Heart right ventricle (tissue), 16 donors: ENCODE measurements at regions not wholly inside any gene's neighbourhood (a gene's known extent, or its start where the extent isn't known, plus 50 kb on each side); places are given as distances from the start of the nearest gene placed in this dataset.

Experiments used
- ATAC-seq, 8 donors: fragments of 200-7000 bp; cut with Tn5 transposase; one replicate each; pipeline ENCODE4 v1.9.1; 2020; ENCODE audit warnings: mild to moderate bottlenecking in 8 of 8, moderate library complexity in 8 of 8, moderate number of reproducible peaks in 1 of 8
- DNase-seq, 2 donors: peaks; one replicate each; pipeline ENCODE4 v3.0.0-alpha.2; 2020
- H3K27ac ChIP-seq, 10 donors: fragments of 200-600 bp; sonication (generic) in 2 of 10; one replicate each; pipeline versions ENCODE4 v1.5.0 to v1.8.0; 2020 to 2022; ENCODE audit warnings: mild to moderate bottlenecking in 3 of 10
- H3K27me3 ChIP-seq, 7 donors: fragments of 200-600 bp; one replicate each; pipeline ENCODE4 v1.8.0; 2021 to 2022; ENCODE audit warnings: mild to moderate bottlenecking in 2 of 7
- H3K36me3 ChIP-seq, 9 donors: fragments of 200-600 bp; sonication (generic) in 1 of 9; one replicate each; pipeline versions ENCODE4 v1.5.0 to v1.8.0; 2020 to 2022; ENCODE audit warnings: mild to moderate bottlenecking in 2 of 9
- H3K4me1 ChIP-seq, 9 donors: fragments of 200-600 bp; sonication (generic) in 1 of 9; one replicate each; pipeline versions ENCODE4 v1.5.0 to v1.8.0; 2020 to 2022; ENCODE audit warnings: mild to moderate bottlenecking in 4 of 9
- H3K4me3 ChIP-seq, 10 donors: fragments of 200-600 bp; sonication (generic) in 2 of 10; one replicate each; pipeline versions ENCODE4 v1.5.0 to v1.8.0; 2020 to 2022; ENCODE audit warnings: mild to moderate bottlenecking in 7 of 10, moderate library complexity in 2 of 10
- H3K9me3 ChIP-seq, 11 donors: fragments of 200-600 bp in 10 of 11; sonication (generic) in 2 of 11; one replicate each; pipeline versions ENCODE4 v1.5.0 to v1.8.0; 2013 to 2022; ENCODE audit warnings: mild to moderate bottlenecking in 2 of 11, control low read depth in 1 of 11, moderate library complexity in 1 of 11
- WGBS, 2 donors: extraction: QIAGEN DNeasy Blood & Tissue Kit; methylation state at CpG; one replicate each; pipeline ENCODE4 v1.1.7; 2013; ENCODE audit warnings: inconsistent platforms in 1 of 2; 5-methylcytosine and 5-hydroxymethylcytosine counted together
- intact Hi-C, 10 donors: fragments of 100-400 bp; cut with DNase I; formaldehyde crosslinking; loops; one replicate each; pipeline versions ENCODE4 v1.11.1 to v1.14.2; 2022
- TF ChIP-seq, protein P1 (sequence below), 9 donors: fragments of 200-600 bp; sonication (generic) in 2 of 9; IDR thresholded peaks; one replicate each; pipeline versions ENCODE4 v1.5.0 to v1.8.0; 2021 to 2022; ENCODE audit warnings: antibody characterized with exemption in 9 of 9, mild to moderate bottlenecking in 5 of 9, moderate library complexity in 1 of 9
- donor health status: Arrhythmogenic right ventricular cardiomyopathy.
- donor health status: ischemic (EF 13 %, LVEDD 7.1; RV severe dilation, severe dysfunction).
- donor health status: healthy with polysubstance abuse.
- donor health status: DM: no; HTN: yes; CAD: no.
- donor health status: DM: no; HTN: no; CAD: no.
- donor health status: ischemic (EF 25% LVEDD 6.9; RV normal size, moderate dysfunction).
- donor health status: ischemic (EF 25% LVEDD 5.7; RV mildly dilated, moderate dysfunction).
- donor health status: healthy.
- donor health status: DM: yes; HTN: yes; CAD: no.
- donor health status: Ischemic cardiomyopathy.
- donor health status: ischemic (EF 35%, LVEDD 5.7; RV mildly dilated, moderate dysfunction).
- donor health status: nonischemic (EF 11% LVEDD 7.7; RV severe dilation, severe dysfunction).
- donor health status: DM: yes; HTN: yes; CAD: no.
- donor health status: PGD.
- donor health status: ischemic (EF 29% LVEDD 5.4; RV normal size, mild dysfunction).
- donor health status: nonischemic (EF 23%, LVEDD 6.1; RV moderate dilation, normal function).

DNA sequence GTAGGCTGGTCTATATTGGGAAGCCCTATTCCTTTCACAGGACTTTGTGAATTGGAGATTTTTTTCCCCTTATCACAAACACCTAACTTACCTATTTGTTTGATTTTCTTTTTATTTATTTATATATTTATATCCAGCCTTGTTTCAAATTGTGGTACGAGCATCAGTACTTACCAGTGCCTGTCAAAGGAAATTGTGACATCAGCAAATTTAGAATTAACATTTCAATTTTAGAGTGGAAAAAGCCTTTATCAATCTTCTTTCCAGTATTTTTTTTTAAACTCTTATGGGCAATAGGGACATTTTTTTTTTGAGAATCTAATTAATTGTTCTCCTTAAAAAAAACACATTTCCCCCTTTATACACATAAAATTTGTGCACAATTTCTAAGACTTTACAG lies 790.2 kb downstream of the PRELID2 start:
- WGBS, 2 donors: 70 to 90% methylated on average over 1 of the region's 1 CpG
- H3K4me1 ChIP-seq: no peaks in the 10 kb centered on the region
- no peak for ATAC-seq
- no peak for DNase-seq
- H3K36me3 ChIP-seq: no peaks in the 10 kb centered on the region
- TF ChIP-seq, protein P1, sequence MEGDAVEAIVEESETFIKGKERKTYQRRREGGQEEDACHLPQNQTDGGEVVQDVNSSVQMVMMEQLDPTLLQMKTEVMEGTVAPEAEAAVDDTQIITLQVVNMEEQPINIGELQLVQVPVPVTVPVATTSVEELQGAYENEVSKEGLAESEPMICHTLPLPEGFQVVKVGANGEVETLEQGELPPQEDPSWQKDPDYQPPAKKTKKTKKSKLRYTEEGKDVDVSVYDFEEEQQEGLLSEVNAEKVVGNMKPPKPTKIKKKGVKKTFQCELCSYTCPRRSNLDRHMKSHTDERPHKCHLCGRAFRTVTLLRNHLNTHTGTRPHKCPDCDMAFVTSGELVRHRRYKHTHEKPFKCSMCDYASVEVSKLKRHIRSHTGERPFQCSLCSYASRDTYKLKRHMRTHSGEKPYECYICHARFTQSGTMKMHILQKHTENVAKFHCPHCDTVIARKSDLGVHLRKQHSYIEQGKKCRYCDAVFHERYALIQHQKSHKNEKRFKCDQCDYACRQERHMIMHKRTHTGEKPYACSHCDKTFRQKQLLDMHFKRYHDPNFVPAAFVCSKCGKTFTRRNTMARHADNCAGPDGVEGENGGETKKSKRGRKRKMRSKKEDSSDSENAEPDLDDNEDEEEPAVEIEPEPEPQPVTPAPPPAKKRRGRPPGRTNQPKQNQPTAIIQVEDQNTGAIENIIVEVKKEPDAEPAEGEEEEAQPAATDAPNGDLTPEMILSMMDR (IDR thresholded peaks at IDR 0.05): no peak
- H3K27me3 ChIP-seq: no peaks in the 10 kb centered on the region
- no peak overlapping the region for H3K4me3 ChIP-seq
- intact Hi-C loops: no loop called here
- no peak overlapping the region for H3K27ac ChIP-seq
- peaks cover 0 to 22% (median 0%) of the 10 kb centered on the region in 11 donors for H3K9me3 ChIP-seq

DNA sequence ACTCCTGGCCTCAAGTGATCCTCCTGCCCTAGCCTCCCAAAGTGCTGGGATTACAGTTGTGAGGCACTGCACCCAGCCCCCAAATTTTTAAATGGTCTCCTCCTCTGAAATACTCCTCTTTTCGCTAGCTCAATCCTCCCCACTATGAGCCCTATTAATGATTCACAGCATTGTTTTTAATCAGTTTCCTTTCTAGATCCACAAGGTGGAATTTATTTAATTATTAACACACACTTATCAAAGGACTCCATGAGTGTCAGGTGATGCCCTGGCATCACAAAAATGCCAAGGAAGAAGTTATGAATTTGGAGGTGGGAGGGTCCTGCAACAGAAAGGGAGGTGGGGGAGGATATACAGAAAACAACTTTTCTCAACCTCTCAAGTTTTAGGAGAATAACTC lies 806.5 kb downstream of the PRELID2 start:
- WGBS, 2 donors: 67 to 83% methylated on average over 1 of the region's 1 CpG
- DNase-seq (no peak), ATAC-seq (no peak)
- intact Hi-C loops: no loop called here
- H3K4me3 ChIP-seq: no peak overlapping the region
- H3K27ac ChIP-seq: no peak overlapping the region
- TF ChIP-seq, protein P1 (IDR thresholded peaks at IDR 0.05): no peak
- H3K9me3 ChIP-seq: no peaks in the 10 kb centered on the region
- H3K27me3 ChIP-seq: no peaks in the 10 kb centered on the region
- no peaks in the 10 kb centered on the region for H3K36me3 ChIP-seq
- no peaks in the 10 kb centered on the region for H3K4me1 ChIP-seq

DNA sequence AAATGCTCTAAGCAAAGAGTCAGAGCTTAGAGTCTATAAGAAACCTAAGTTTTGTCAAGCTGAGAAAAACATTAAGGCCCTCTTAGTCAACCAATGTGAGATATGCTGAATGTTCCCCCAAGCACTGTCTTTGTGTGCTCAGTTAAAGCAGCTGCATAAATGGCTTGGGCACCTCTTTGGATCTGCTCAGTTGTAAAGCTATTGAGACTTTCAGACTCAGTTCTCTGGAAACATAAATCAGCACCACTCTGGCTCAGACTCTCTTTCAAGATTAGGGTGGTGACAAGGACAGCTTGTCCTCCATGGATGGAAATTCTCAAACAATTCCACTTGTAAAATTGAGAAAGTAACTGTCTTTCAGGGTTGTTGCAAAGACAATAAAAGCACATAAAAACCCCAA lies 807.9 kb downstream of the PRELID2 start:
- intact Hi-C loops: no loop called here
- ATAC-seq (no peak), DNase-seq (no peak)
- Histone ChIP-seq H3K9me3 (no peaks in the 10 kb centered on the region), H3K27me3 (no peaks in the 10 kb centered on the region), H3K27ac (no peak overlapping the region), H3K36me3 (no peaks in the 10 kb centered on the region), H3K4me1 (no peaks in the 10 kb centered on the region), H3K4me3 (no peak overlapping the region)
- TF ChIP-seq, protein P1 (IDR thresholded peaks at IDR 0.05): no peak

DNA sequence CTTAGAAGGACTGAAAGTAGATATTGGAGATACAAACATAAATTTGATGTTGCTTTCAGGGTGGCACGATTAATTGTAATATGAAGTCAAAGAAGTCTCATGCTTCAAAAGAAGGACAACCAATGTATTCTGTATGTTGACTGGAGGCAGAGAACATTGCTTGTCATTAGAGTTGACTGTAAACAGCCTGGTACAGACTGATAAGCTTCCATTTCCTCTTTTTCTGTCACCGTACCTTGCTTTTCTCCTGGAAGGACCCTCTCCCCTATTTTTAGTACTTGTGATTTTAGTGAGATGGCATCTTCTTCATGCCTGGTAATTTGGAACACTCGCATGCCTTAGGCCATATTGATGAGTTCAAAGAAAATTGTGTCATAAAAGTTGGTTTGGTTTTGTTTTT lies 809.4 kb downstream of the PRELID2 start:
- ATAC-seq (no peak), DNase-seq (no peak)
- Histone ChIP-seq H3K9me3 (no peaks in the 10 kb centered on the region), H3K36me3 (no peaks in the 10 kb centered on the region), H3K4me1 (no peaks in the 10 kb centered on the region), H3K4me3 (no peak overlapping the region), H3K27ac (no peak overlapping the region), H3K27me3 (no peaks in the 10 kb centered on the region)
- TF ChIP-seq, protein P1 (IDR thresholded peaks at IDR 0.05): no peak
- intact Hi-C loops: no loop called here
- 68 to 78% methylated on average over 3 of the region's 3 CpGs for WGBS, 2 donors

DNA sequence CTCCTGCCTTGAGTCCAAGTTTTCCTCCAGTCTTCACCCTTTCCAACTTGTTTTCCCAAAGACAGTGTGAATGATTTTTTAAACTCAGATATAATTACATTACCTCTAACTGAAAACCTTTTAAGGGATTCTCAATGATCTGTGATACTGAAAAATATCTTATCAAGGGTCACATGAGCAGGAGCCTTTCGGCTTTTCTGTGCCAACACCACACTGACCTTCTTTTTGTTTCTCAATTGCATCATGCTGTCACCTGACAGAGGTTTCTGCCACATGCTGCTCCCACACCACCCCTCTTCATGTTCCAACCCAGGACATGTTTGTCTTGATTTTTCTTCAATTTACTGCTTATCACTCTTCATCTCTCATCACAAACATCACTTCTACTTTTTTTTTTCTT lies 820.0 kb downstream of the PRELID2 start:
- Histone ChIP-seq H3K9me3 (no peaks in the 10 kb centered on the region), H3K4me1 (no peaks in the 10 kb centered on the region), H3K36me3 (no peaks in the 10 kb centered on the region), H3K4me3 (no peak overlapping the region), H3K27ac (no peak overlapping the region), H3K27me3 (no peaks in the 10 kb centered on the region)
- TF ChIP-seq, protein P1 (IDR thresholded peaks at IDR 0.05): no peak
- WGBS, 2 donors: 55 to 59% methylated on average over 1 of the region's 1 CpG
- no peak for DNase-seq
- ATAC-seq: no peak
- intact Hi-C loops: no loop called here
